H1 (cell line): ENCODE measurements at regions not wholly inside any gene's neighbourhood (a gene's known extent, or its start where the extent isn't known, plus 50 kb on each side); places are given as distances from the start of the nearest gene placed in this dataset.

Source experiments
- CTCF ChIA-PET: fragments of 300-600 bp; sonication (Branson Sonifier 250); formaldehyde crosslinking; loops from one replicate; lab custom pipeline; 2021; ENCODE audit not compliant: partially characterized antibody; lab: Charles Lee
- POLR2A ChIA-PET: fragments of 300-600 bp; sonication (Branson Sonifier 250); formaldehyde crosslinking; loops from one replicate; lab custom pipeline; 2021; ENCODE audit warnings: inconsistent platforms; ENCODE audit not compliant: partially characterized antibody; lab: Charles Lee
- DNase-seq, 2 experiments: peaks; one replicate each; pipeline versions ENCODE4 v3.0.0 to v3.0.0-alpha.2; 2010 to 2022; ENCODE audit warnings: low spot score in 2 of 2, low read depth in 1 of 2, mixed read lengths in 1 of 2
- FAIRE-seq: peaks from 2 replicates; lab custom pipeline; 2011; peaks lifted over from hg19 to GRCh38; lab: Jason Lieb, UNC
- H2AFZ ChIP-seq: 2 replicates; pipeline ENCODE4 v1.8.1; 2012; ENCODE audit warnings: low read length, inconsistent platforms
- H2AK5ac ChIP-seq: 2 replicates; pipeline ENCODE4 v1.6.1; 2013; ENCODE audit warnings: low read depth, low read length
- H2BK120ac ChIP-seq: replicated peaks from 2 replicates; pipeline ENCODE3; 2013; ENCODE audit warnings: low read depth, low read length, inconsistent platforms
- H2BK12ac ChIP-seq: 2 replicates; pipeline ENCODE4 v1.6.1; 2013; ENCODE audit warnings: low read depth, low read length
- H2BK15ac ChIP-seq: 2 replicates; pipeline ENCODE4 v1.6.1; 2013; ENCODE audit warnings: low read length
- H2BK20ac ChIP-seq: 2 replicates; pipeline ENCODE4 v1.6.1; 2013; ENCODE audit warnings: low read length
- H2BK5ac ChIP-seq: 2 replicates; pipeline ENCODE4 v1.6.1; 2013; ENCODE audit warnings: low read depth, low read length
- H3K14ac ChIP-seq: 2 replicates; pipeline ENCODE4 v1.6.1; 2013; ENCODE audit warnings: inconsistent platforms; ENCODE audit not compliant: insufficient read length
- H3K18ac ChIP-seq: 2 replicates; pipeline ENCODE4 v1.6.1; 2013; ENCODE audit warnings: low read length; ENCODE audit errors: extremely low read depth
- H3K23ac ChIP-seq: 2 replicates; pipeline ENCODE4 v1.6.1; 2013; ENCODE audit warnings: inconsistent platforms; ENCODE audit not compliant: insufficient read length
- H3K23me2 ChIP-seq: 2 replicates; pipeline ENCODE4 v1.6.1; 2013; ENCODE audit warnings: low read depth, low read length
- H3K27ac ChIP-seq: 2 replicates; pipeline ENCODE4 v1.6.1; 2011; ENCODE audit warnings: low read depth, low read length, inconsistent platforms
- H3K27me3 ChIP-seq, 4 experiments: replicated peaks in 1 of 4; 1 replicate in 1 of 4; 2 replicates in 3 of 4; pipeline versions ENCODE4 v1.6.1 to v1.8.1; 2011 to 2013; ENCODE audit warnings: low read length in 3 of 4, mild to moderate bottlenecking in 3 of 4, inconsistent platforms in 2 of 4, mixed read lengths in 2 of 4, moderate library complexity in 1 of 4; ENCODE audit not compliant: control insufficient read depth in 3 of 4, insufficient read depth in 3 of 4; ENCODE audit errors: extremely low read depth in 1 of 4
- H3K36me3 ChIP-seq, 4 experiments: 2 replicates each; pipeline versions ENCODE4 v1.6.1 to v1.8.1; 2011 to 2013; ENCODE audit warnings: mild to moderate bottlenecking in 4 of 4, low read length in 3 of 4, moderate library complexity in 2 of 4, control low read depth in 1 of 4, inconsistent platforms in 1 of 4; ENCODE audit not compliant: insufficient read depth in 4 of 4, control insufficient read depth in 2 of 4
- H3K4ac ChIP-seq: replicated peaks from 2 replicates; pipeline ENCODE3; 2013; ENCODE audit warnings: low read length, low read depth, mixed read lengths, inconsistent platforms; ENCODE audit not compliant: insufficient read length
- H3K4me1 ChIP-seq, 4 experiments: replicated peaks in 1 of 4; 1 replicate in 1 of 4; 2 replicates in 3 of 4; pipeline versions ENCODE4 v1.6.1 to v1.8.1; 2011 to 2013; ENCODE audit warnings: low read length in 3 of 4, inconsistent platforms in 2 of 4, mixed read lengths in 1 of 4; ENCODE audit not compliant: insufficient read depth in 4 of 4, control insufficient read depth in 3 of 4
- H3K4me2 ChIP-seq, 2 experiments: 2 replicates each; pipeline versions ENCODE4 v1.6.1 to v1.8.1; 2011 to 2013; ENCODE audit warnings: low read depth in 2 of 2, low read length in 2 of 2, control low read depth in 1 of 2, inconsistent platforms in 1 of 2, mild to moderate bottlenecking in 1 of 2; ENCODE audit not compliant: insufficient read depth in 1 of 2
- H3K4me3 ChIP-seq, 4 experiments: fragments of 200-600, 300-600 bp in 1 of 4; sonication (generic), shearing (Covaris generic), sonication (Bioruptor Twin) in 1 of 4; 2 replicates each; pipeline versions ENCODE4 v1.5.1 to v1.8.1; 2011 to 2016; ENCODE audit warnings: low read length in 4 of 4, low read depth in 3 of 4, control low read depth in 2 of 4, inconsistent platforms in 2 of 4, mild to moderate bottlenecking in 2 of 4, mixed read lengths in 1 of 4, moderate library complexity in 1 of 4; ENCODE audit not compliant: insufficient read depth in 2 of 4; ENCODE audit errors: extremely low read depth in 1 of 4
- H3K56ac ChIP-seq: replicated peaks from 2 replicates; pipeline ENCODE3; 2013; ENCODE audit warnings: low read depth, mild to moderate bottlenecking, mixed read lengths, low read length, inconsistent platforms; ENCODE audit not compliant: insufficient read length
- H3K79me1 ChIP-seq: 2 replicates; pipeline ENCODE4 v1.6.1; 2013; ENCODE audit warnings: low read depth, low read length, control low read depth
- H3K79me2 ChIP-seq, 2 experiments: 2 replicates each; pipeline versions ENCODE4 v1.6.1 to v1.8.1; 2012 to 2013; ENCODE audit warnings: low read length in 2 of 2, mild to moderate bottlenecking in 2 of 2, inconsistent platforms in 1 of 2; ENCODE audit not compliant: insufficient read depth in 2 of 2, control insufficient read depth in 1 of 2
- H3K9ac ChIP-seq, 4 experiments: replicated peaks in 1 of 4; 1 replicate in 1 of 4; 2 replicates in 3 of 4; pipeline versions ENCODE4 v1.6.1 to v1.8.1; 2011 to 2013; ENCODE audit warnings: low read depth in 3 of 4, low read length in 3 of 4, control low read depth in 2 of 4, mild to moderate bottlenecking in 2 of 4, moderate library complexity in 2 of 4, inconsistent platforms in 1 of 4; ENCODE audit errors: extremely low read depth in 1 of 4
- H3K9me3 ChIP-seq, 2 experiments: 2 replicates each; pipeline versions ENCODE4 v1.6.1 to v1.8.1; 2012 to 2013; ENCODE audit warnings: mild to moderate bottlenecking in 2 of 2, moderate library complexity in 2 of 2, control low read depth in 1 of 2, inconsistent platforms in 1 of 2, low read depth in 1 of 2, low read length in 1 of 2, mixed read lengths in 1 of 2; ENCODE audit not compliant: insufficient read depth in 2 of 2
- H4K20me1 ChIP-seq, 2 experiments: replicated peaks in 1 of 2; 2 replicates each; pipeline versions ENCODE3 to v1.8.1; 2011 to 2013; ENCODE audit warnings: inconsistent platforms in 2 of 2, low read length in 2 of 2, mild to moderate bottlenecking in 1 of 2; ENCODE audit not compliant: insufficient read depth in 2 of 2, control insufficient read depth in 1 of 2
- H4K5ac ChIP-seq: 2 replicates; pipeline ENCODE4 v1.6.1; 2013; ENCODE audit warnings: low read length, low read depth, mixed read lengths, inconsistent platforms; ENCODE audit not compliant: insufficient read length
- H4K8ac ChIP-seq: 2 replicates; pipeline ENCODE4 v1.8.0; 2013; ENCODE audit warnings: mild to moderate bottlenecking, moderate library complexity, low read length, inconsistent platforms; ENCODE audit not compliant: insufficient read depth; ENCODE audit errors: extremely low read depth
- H4K91ac ChIP-seq: replicated peaks from 2 replicates; pipeline ENCODE3; 2013; ENCODE audit warnings: low read length, mixed read lengths, inconsistent platforms; ENCODE audit not compliant: insufficient read length
- BRCA1 ChIP-seq: IDR thresholded peaks from 2 replicates; pipeline ENCODE4 v1.6.1; 2012; ENCODE audit warnings: low read depth, low read length, improper control_type of control experiment
- CREB1 ChIP-seq: IDR thresholded peaks from 2 replicates; pipeline ENCODE4 v1.6.1; 2012; ENCODE audit warnings: inconsistent platforms
- GTF2F1 ChIP-seq: IDR thresholded peaks from 2 replicates; pipeline ENCODE4 v1.6.1; 2012; ENCODE audit warnings: low read depth, low read length, improper control_type of control experiment, borderline replicate concordance
- POLR2AphosphoS5 ChIP-seq: IDR thresholded peaks from 2 replicates; pipeline ENCODE4 v1.6.1; 2011; ENCODE audit warnings: low read depth, low read length
- SP2 ChIP-seq: IDR thresholded peaks from 2 replicates; pipeline ENCODE4 v1.6.1; 2012; ENCODE audit warnings: mild to moderate bottlenecking, low read length, inconsistent platforms
- SP4 ChIP-seq: IDR thresholded peaks from 2 replicates; pipeline ENCODE4 v1.6.1; 2012; ENCODE audit warnings: low read length, inconsistent platforms
- WGBS, 2 experiments: shearing (Covaris generic) in 1 of 2; methylation state at CpG; one replicate each; pipeline versions ENCODE4 v1.1.6 to v1.1.7; 2013 to 2015; ENCODE audit warnings: low lambda C conversion rate in 2 of 2, mixed read lengths in 2 of 2, inconsistent platforms in 1 of 2, low coverage in 1 of 2, missing lambda C conversion rate in 1 of 2; ENCODE audit not compliant: insufficient replicate concordance in 2 of 2, insufficient coverage in 1 of 2, insufficient read length in 1 of 2; ENCODE audit errors: extremely low coverage in 1 of 2, missing lambda C conversion rate in 1 of 2; 5-methylcytosine and 5-hydroxymethylcytosine counted together

DNA sequence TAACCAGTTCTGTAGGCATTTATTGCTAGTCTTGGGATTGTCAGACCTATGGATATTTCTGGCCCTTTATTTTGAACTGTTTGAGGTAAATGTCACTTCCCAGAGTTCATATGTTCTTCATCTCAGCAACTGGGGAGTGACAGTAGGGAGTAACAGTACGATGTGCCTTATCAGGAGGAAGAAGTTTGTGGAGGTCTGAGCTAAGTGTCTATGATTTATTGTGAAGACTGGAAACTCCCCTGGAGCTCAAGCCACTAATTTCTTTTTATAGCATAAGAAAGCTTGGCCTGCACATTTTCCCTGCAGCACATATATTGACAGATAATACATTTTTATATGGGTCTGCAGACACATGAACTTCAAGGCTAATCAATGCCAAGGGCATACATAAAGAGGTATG lies 383.8 kb downstream of the GRXCR1 start:
- TF ChIP-seq SP4 = no peak
- TF ChIP-seq BRCA1 = no peak
- no peak for TF ChIP-seq GTF2F1
- TF ChIP-seq SP2 = no peak
- no peak for TF ChIP-seq POLR2AphosphoS5
- no peak for TF ChIP-seq CREB1
- no peak overlapping the region for H2BK120ac ChIP-seq
- no peak overlapping the region for H3K9ac ChIP-seq
- no peak overlapping the region for H3K27ac ChIP-seq
- no peak overlapping the region for H2BK5ac ChIP-seq
- no peaks in the 10 kb centered on the region for H3K79me1 ChIP-seq
- POLR2A ChIA-PET = no interaction called here
- H3K23ac ChIP-seq = no peak overlapping the region
- H3K9me3 ChIP-seq = no peaks in the 10 kb centered on the region
- H4K8ac ChIP-seq = no peak overlapping the region
- CTCF ChIA-PET = no interaction called here
- no peak overlapping the region for H2BK15ac ChIP-seq
- no peaks in the 10 kb centered on the region for H3K79me2 ChIP-seq
- no peak overlapping the region for H4K5ac ChIP-seq
- H3K4ac ChIP-seq = no peak overlapping the region
- no peak overlapping the region for H2BK20ac ChIP-seq
- H3K4me3 ChIP-seq = no peak overlapping the region
- WGBS, 2 experiments = 57% methylated on average over 1 of the region's 1 CpG; no CpG with 5 or more reads in 1 of the 2 experiments
- FAIRE-seq (no peak), DNase-seq (no peak)
- no peak overlapping the region for H2BK12ac ChIP-seq
- H3K14ac ChIP-seq = no peak overlapping the region
- H3K18ac ChIP-seq = no peak overlapping the region
- H3K23me2 ChIP-seq = no peaks in the 10 kb centered on the region
- no peaks in the 10 kb centered on the region; a peak in 1 of 7 replicates for H3K27me3 ChIP-seq
- no peak overlapping the region for H2AK5ac ChIP-seq
- H3K4me1 ChIP-seq = no peaks in the 10 kb centered on the region; a peak in 1 of 7 replicates
- H3K56ac ChIP-seq = no peak overlapping the region
- H3K4me2 ChIP-seq = no peak overlapping the region
- no peaks in the 10 kb centered on the region for H3K36me3 ChIP-seq
- H2AFZ ChIP-seq = no peak overlapping the region
- H4K91ac ChIP-seq = no peak overlapping the region
- no peaks in the 10 kb centered on the region for H4K20me1 ChIP-seq
